OCI-LY1 (cell line): ENCODE measurements at regions not wholly inside any gene's neighbourhood (a gene's known extent, or its start where the extent isn't known, plus 50 kb on each side); places are given as distances from the start of the nearest gene placed in this dataset.

Experiments
- H2AFZ ChIP-seq: fragments of 200-600 bp; sonication (generic), shearing (Covaris generic); 2 replicates; pipeline ENCODE4 v1.6.0; 2014; ENCODE audit warnings: antibody characterized with exemption, mild to moderate bottlenecking, low read length
- H3F3A ChIP-seq: fragments of 200-600 bp; sonication (generic), shearing (Covaris generic); 2 replicates; pipeline ENCODE4 v1.6.0; 2014; ENCODE audit warnings: mild to moderate bottlenecking, antibody characterized with exemption, low read length, moderate library complexity; ENCODE audit not compliant: insufficient read depth
- H3K27ac ChIP-seq: fragments of 200-600 bp; sonication (generic); 2 replicates; pipeline ENCODE4 v1.5.1; 2014; ENCODE audit warnings: low read length, mixed run types, mild to moderate bottlenecking, low read depth; ENCODE audit not compliant: poor library complexity, severe bottlenecking
- H3K27me3 ChIP-seq: fragments of 200-600 bp; sonication (generic); 2 replicates; pipeline ENCODE4 v1.6.0; 2014; ENCODE audit warnings: antibody characterized with exemption, mild to moderate bottlenecking, low read length, moderate library complexity; ENCODE audit not compliant: insufficient read depth
- H3K36me3 ChIP-seq: fragments of 200-600 bp; sonication (generic); 2 replicates; pipeline ENCODE4 v1.6.1; 2014; ENCODE audit warnings: mild to moderate bottlenecking, antibody characterized with exemption, low read length, moderate library complexity, mixed read lengths; ENCODE audit not compliant: insufficient read depth
- H3K4me1 ChIP-seq: fragments of 200-600 bp; sonication (generic); 2 replicates; pipeline ENCODE4 v1.5.1; 2014; ENCODE audit warnings: mild to moderate bottlenecking, low read length, moderate library complexity; ENCODE audit not compliant: insufficient read depth, severe bottlenecking
- H3K4me2 ChIP-seq: fragments of 200-600 bp; sonication (generic), shearing (Covaris generic); 2 replicates; pipeline ENCODE4 v1.6.1; 2014; ENCODE audit warnings: low read length
- H3K4me3 ChIP-seq: fragments of 200-600 bp; sonication (generic); 2 replicates; pipeline ENCODE4 v1.5.1; 2014; ENCODE audit warnings: low read length, low read depth, mild to moderate bottlenecking, mixed read lengths; ENCODE audit not compliant: poor library complexity, severe bottlenecking
- H3K79me2 ChIP-seq: fragments of 200-600 bp; shearing (Covaris generic); 2 replicates; pipeline ENCODE4 v1.6.1; 2016; ENCODE audit warnings: mixed run types, low read length, mixed read lengths; ENCODE audit not compliant: insufficient read depth
- H3K9ac ChIP-seq: fragments of 200-600 bp; sonication (generic), shearing (Covaris generic); 2 replicates; pipeline ENCODE4 v1.6.1; 2014; ENCODE audit warnings: mild to moderate bottlenecking, low read length, mixed read lengths
- H3K9me2 ChIP-seq: fragments of 200-600 bp; sonication (generic), shearing (Covaris generic); 2 replicates; pipeline ENCODE4 v1.6.1; 2014; ENCODE audit warnings: low read depth, mild to moderate bottlenecking, low read length, mixed read lengths
- H3K9me3 ChIP-seq: fragments of 200-600 bp; shearing (Covaris generic); 2 replicates; pipeline ENCODE4 v1.6.1; 2014; ENCODE audit warnings: low read length, mixed read lengths
- H4K20me1 ChIP-seq: fragments of 200-600 bp; sonication (generic), shearing (Covaris generic); 2 replicates; pipeline ENCODE4 v1.6.0; 2016; ENCODE audit warnings: mild to moderate bottlenecking, low read length; ENCODE audit not compliant: insufficient read depth
- EZH2 ChIP-seq: fragments of 200-600 bp; sonication (generic), shearing (Covaris generic); IDR thresholded peaks from 2 replicates; pipeline ENCODE4 v1.8.0; 2017; ENCODE audit warnings: borderline replicate concordance, mixed run types, mild to moderate bottlenecking, antibody characterized with exemption, low read length, moderate library complexity, mixed read lengths
- TF ChIP-seq, protein P1 (sequence below): fragments of 200-600 bp; sonication (generic), shearing (Covaris generic); IDR thresholded peaks from 2 replicates; pipeline ENCODE4 v1.5.1; 2017; ENCODE audit warnings: mild to moderate bottlenecking, antibody characterized with exemption, low read length, moderate library complexity, mixed read lengths

DNA sequence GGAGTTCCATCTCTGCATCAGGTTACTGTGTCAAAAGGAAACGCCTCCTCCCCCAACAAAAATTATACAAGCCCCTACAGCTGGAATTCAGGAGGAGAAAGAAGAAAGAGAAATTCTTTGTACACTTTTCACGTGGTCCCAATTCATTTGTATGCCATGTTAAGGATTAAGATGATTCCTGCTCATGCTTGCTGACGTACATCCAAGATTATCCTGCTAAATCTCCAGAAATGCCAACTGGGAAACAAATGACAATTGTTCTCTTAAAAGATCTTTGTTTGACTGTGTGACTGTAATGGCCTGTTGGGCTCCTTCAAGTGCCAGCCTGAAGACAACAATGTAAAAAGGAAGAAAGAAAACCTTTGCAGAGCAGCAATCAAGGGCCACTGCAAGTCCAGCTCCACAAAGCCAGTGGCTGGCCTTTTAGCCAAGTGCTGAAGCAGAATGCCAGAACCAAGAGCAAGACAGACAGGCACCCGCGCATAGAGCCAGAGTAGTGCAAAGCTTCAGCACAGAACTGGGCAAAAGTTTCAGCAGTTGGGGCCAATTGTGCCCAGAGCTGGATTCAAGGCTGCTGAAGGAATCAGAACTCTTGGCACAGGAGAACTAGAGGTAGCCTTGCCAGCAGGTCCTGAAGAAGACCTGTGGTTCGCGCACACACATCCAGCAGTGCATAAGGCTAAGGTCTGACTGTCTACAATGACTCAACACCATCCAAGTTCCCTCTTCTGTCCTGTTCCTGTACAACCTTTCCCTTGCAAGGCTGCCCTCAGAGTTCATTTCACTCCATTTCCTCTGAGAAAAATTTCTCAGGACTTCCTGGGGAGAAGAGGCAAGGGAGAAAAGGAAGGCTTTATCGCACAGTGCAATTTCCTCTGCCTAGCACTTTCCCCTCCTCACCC lies 209.7 kb upstream of the BMP4 start:
- TF ChIP-seq EZH2 = no peak
- TF ChIP-seq, protein P1, sequence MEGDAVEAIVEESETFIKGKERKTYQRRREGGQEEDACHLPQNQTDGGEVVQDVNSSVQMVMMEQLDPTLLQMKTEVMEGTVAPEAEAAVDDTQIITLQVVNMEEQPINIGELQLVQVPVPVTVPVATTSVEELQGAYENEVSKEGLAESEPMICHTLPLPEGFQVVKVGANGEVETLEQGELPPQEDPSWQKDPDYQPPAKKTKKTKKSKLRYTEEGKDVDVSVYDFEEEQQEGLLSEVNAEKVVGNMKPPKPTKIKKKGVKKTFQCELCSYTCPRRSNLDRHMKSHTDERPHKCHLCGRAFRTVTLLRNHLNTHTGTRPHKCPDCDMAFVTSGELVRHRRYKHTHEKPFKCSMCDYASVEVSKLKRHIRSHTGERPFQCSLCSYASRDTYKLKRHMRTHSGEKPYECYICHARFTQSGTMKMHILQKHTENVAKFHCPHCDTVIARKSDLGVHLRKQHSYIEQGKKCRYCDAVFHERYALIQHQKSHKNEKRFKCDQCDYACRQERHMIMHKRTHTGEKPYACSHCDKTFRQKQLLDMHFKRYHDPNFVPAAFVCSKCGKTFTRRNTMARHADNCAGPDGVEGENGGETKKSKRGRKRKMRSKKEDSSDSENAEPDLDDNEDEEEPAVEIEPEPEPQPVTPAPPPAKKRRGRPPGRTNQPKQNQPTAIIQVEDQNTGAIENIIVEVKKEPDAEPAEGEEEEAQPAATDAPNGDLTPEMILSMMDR = no peak
- no peaks in the 10 kb centered on the region for H3F3A ChIP-seq
- no peak overlapping the region for H3K4me2 ChIP-seq
- H3K27ac ChIP-seq = no peak overlapping the region
- H3K36me3 ChIP-seq = no peaks in the 10 kb centered on the region
- no peaks in the 10 kb centered on the region for H3K4me1 ChIP-seq
- no peak overlapping the region for H3K9ac ChIP-seq
- no peaks in the 10 kb centered on the region for H4K20me1 ChIP-seq
- no peaks in the 10 kb centered on the region for H3K27me3 ChIP-seq
- H3K9me2 ChIP-seq = no peaks in the 10 kb centered on the region
- H2AFZ ChIP-seq = no peak overlapping the region
- no peak overlapping the region for H3K4me3 ChIP-seq
- no peaks in the 10 kb centered on the region for H3K79me2 ChIP-seq
- no peaks in the 10 kb centered on the region for H3K9me3 ChIP-seq

DNA sequence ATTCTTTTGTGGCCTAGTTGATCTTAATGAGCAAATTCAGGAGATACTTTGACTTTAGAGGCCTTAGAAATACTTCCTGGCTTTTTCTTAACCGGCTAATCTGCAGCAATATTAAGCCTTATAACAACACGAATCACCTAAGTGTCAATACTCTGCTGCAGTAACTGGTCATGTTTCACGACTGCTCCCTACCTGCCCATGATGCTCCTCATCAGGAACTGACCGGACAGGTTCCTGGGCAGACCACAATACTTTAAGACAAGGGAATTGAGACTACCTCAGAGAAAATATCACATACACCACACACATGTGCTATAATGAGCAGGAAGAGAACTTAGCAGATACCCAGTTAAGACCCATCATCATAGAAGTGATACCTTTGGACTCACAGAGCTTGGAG lies 211.9 kb upstream of the BMP4 start:
- Histone ChIP-seq H2AFZ (no peak overlapping the region), H3K4me2 (no peak overlapping the region)

GRCh38 chr14:54169254-54169924 lies 212.8 kb upstream of the BMP4 start:
- H3K9me2 ChIP-seq = no peaks in the 10 kb centered on the region
- no peak overlapping the region for H3K27ac ChIP-seq
- H3K4me2 ChIP-seq = no peak overlapping the region

More for the DNA sequence above, 211.9 kb upstream of the BMP4 start:
- Histone ChIP-seq H3K27ac (no peak overlapping the region), H3K4me1 (no peaks in the 10 kb centered on the region), H3F3A (no peaks in the 10 kb centered on the region), H3K9me3 (no peaks in the 10 kb centered on the region), H3K9ac (no peak overlapping the region), H4K20me1 (no peaks in the 10 kb centered on the region), H3K36me3 (no peaks in the 10 kb centered on the region), H3K27me3 (no peaks in the 10 kb centered on the region), H3K79me2 (no peaks in the 10 kb centered on the region), H3K4me3 (no peak overlapping the region), H3K9me2 (no peaks in the 10 kb centered on the region)
- no peak for TF ChIP-seq EZH2
- TF ChIP-seq, protein P1 = no peak

More at GRCh38 chr14:54169254-54169924, 212.8 kb upstream of the BMP4 start:
- Histone ChIP-seq H3K79me2 (no peaks in the 10 kb centered on the region), H4K20me1 (no peaks in the 10 kb centered on the region), H3K36me3 (no peaks in the 10 kb centered on the region), H3K4me3 (no peak overlapping the region), H3K4me1 (no peaks in the 10 kb centered on the region), H3K9me3 (no peaks in the 10 kb centered on the region), H3K9ac (no peak overlapping the region), H2AFZ (no peak overlapping the region), H3K27me3 (no peaks in the 10 kb centered on the region), H3F3A (no peaks in the 10 kb centered on the region)
- TF ChIP-seq, protein P1 = no peak
- no peak for TF ChIP-seq EZH2
